Heart left ventricle (tissue), 16 donors: ENCODE measurements at regions not wholly inside any gene's neighbourhood (a gene's known extent, or its start where the extent isn't known, plus 50 kb on each side); places are given as distances from the start of the nearest gene placed in this dataset.

Experiments
- ATAC-seq, 4 donors: fragments of 200-7000 bp; cut with Tn5 transposase; one replicate each; pipeline ENCODE4 v1.9.1; 2020 to 2022; ENCODE audit warnings: moderate library complexity in 4 of 4, mild to moderate bottlenecking in 3 of 4, moderate number of reproducible peaks in 1 of 4
- DNase-seq, 5 donors: peaks; one replicate each; pipeline ENCODE4 v3.0.0-alpha.2; 2020
- H3K27ac ChIP-seq, 12 donors: fragments of 200-600 bp; sonication (generic) in 4 of 12; one replicate each; pipeline versions ENCODE4 v1.5.0 to v1.8.0; 2016 to 2022; ENCODE audit warnings: mild to moderate bottlenecking in 2 of 12
- H3K27me3 ChIP-seq, 9 donors: fragments of 200-600 bp; sonication (generic) in 2 of 9; one replicate each; pipeline versions ENCODE4 v1.5.1 to v1.8.0; 2016 to 2022; ENCODE audit warnings: mild to moderate bottlenecking in 3 of 9
- H3K36me3 ChIP-seq, 9 donors: fragments of 200-600 bp; sonication (generic) in 2 of 9; one replicate each; pipeline versions ENCODE4 v1.5.0 to v1.8.0; 2018 to 2022; ENCODE audit warnings: mild to moderate bottlenecking in 2 of 9
- H3K4me1 ChIP-seq, 12 donors: fragments of 200-600 bp; sonication (generic) in 4 of 12; one replicate each; pipeline versions ENCODE4 v1.5.0 to v1.8.0; 2016 to 2022; ENCODE audit warnings: mild to moderate bottlenecking in 3 of 12
- H3K4me3 ChIP-seq, 12 donors: fragments of 200-600 bp; sonication (generic) in 4 of 12; one replicate each; pipeline versions ENCODE4 v1.5.0 to v1.8.0; 2017 to 2022; ENCODE audit warnings: mild to moderate bottlenecking in 9 of 12, moderate library complexity in 4 of 12
- H3K9me3 ChIP-seq, 12 donors: fragments of 200-600 bp; sonication (generic) in 4 of 12; one replicate each; pipeline versions ENCODE4 v1.5.0 to v1.8.0; 2016 to 2022; ENCODE audit warnings: mild to moderate bottlenecking in 1 of 12
- POLR2A ChIP-seq, 2 donors: fragments of 450-650 bp; IDR thresholded peaks; one replicate each; pipeline ENCODE4 v1.6.1; 2017; ENCODE audit warnings: antibody characterized with exemption in 2 of 2, mild to moderate bottlenecking in 2 of 2, moderate library complexity in 2 of 2
- WGBS, 4 donors: extraction: QIAGEN DNeasy Blood & Tissue Kit in 2 of 4; methylation state at CpG; one replicate each; pipeline versions ENCODE4 v1.1.5 to v1.1.7; 2013 to 2018; 5-methylcytosine and 5-hydroxymethylcytosine counted together
- intact Hi-C, 10 donors: fragments of 100-400 bp; cut with DNase I; formaldehyde crosslinking; loops; one replicate each; pipeline versions ENCODE4 v1.11.1 to v1.14.2; 2022
- TF ChIP-seq, protein P1 (sequence below), 12 donors: fragments of 200-600 bp; sonication (generic) in 4 of 12; IDR thresholded peaks; one replicate each; pipeline versions ENCODE4 v1.5.0 to v1.8.0; 2018 to 2022; ENCODE audit warnings: antibody characterized with exemption in 12 of 12, mild to moderate bottlenecking in 5 of 12
- donor health status: ischemic (EF 13 %, LVEDD 7.1; RV severe dilation, severe dysfunction).
- donor health status: healthy with polysubstance abuse.
- donor health status: DM: no; HTN: yes; CAD: no.
- donor health status: DM: no; HTN: no; CAD: no.
- donor health status: ischemic (EF 25% LVEDD 6.9; RV normal size, moderate dysfunction).
- donor health status: ischemic (EF 25% LVEDD 5.7; RV mildly dilated, moderate dysfunction).
- donor health status: healthy.
- donor health status: DM: yes; HTN: yes; CAD: no.
- donor health status: ischemic (EF 35%, LVEDD 5.7; RV mildly dilated, moderate dysfunction).
- donor health status: nonischemic (EF 11% LVEDD 7.7; RV severe dilation, severe dysfunction).
- donor health status: DM: yes; HTN: yes; CAD: no.
- donor health status: PGD.
- donor health status: ischemic (EF 29% LVEDD 5.4; RV normal size, mild dysfunction).
- donor health status: nonischemic (EF 23%, LVEDD 6.1; RV moderate dilation, normal function).

DNA sequence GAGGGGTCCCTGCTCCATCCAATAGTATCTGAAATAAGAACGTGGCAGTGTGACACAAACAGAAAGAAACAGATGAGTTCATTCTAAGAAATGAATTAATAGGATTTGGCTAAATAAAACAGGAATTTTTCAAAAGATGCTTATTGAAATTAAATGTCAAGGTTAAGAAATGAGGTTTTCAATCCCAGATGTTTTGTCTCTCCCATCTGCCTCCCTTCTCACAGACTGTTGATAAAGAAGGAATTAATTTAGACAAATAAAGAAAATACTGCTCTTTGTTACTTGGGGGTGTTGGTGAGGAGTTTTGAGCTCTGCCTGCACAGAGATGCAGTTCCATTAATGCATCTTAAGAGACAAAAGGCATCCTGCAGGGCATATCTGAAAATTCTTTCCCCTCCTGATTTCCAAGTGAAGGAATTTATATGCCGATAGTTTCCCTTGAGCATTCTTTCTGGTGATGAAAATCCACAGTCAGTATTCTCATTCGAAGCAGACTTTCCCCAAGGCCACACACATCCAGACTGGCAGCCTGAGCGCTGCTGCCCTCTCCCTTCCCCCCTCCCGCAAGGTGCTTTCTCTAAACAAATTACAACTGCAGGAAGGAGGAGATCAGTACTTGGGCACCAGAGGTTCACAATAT is 385.4 kb upstream of the RND3 start:
- ATAC-seq (no peak), DNase-seq (no peak)
- Histone ChIP-seq H3K27ac (no peak overlapping the region), H3K9me3 (no peaks in the 10 kb centered on the region), H3K27me3 (no peaks in the 10 kb centered on the region), H3K4me1 (peaks cover 0 to 3% (median 0%) of the 10 kb centered on the region in 12 donors), H3K36me3 (no peaks in the 10 kb centered on the region), H3K4me3 (no peak overlapping the region)
- WGBS, 4 donors = 36 to 40% (median 38%) methylated on average over 5 of the region's 5 CpGs
- TF ChIP-seq, protein P1, sequence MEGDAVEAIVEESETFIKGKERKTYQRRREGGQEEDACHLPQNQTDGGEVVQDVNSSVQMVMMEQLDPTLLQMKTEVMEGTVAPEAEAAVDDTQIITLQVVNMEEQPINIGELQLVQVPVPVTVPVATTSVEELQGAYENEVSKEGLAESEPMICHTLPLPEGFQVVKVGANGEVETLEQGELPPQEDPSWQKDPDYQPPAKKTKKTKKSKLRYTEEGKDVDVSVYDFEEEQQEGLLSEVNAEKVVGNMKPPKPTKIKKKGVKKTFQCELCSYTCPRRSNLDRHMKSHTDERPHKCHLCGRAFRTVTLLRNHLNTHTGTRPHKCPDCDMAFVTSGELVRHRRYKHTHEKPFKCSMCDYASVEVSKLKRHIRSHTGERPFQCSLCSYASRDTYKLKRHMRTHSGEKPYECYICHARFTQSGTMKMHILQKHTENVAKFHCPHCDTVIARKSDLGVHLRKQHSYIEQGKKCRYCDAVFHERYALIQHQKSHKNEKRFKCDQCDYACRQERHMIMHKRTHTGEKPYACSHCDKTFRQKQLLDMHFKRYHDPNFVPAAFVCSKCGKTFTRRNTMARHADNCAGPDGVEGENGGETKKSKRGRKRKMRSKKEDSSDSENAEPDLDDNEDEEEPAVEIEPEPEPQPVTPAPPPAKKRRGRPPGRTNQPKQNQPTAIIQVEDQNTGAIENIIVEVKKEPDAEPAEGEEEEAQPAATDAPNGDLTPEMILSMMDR (IDR thresholded peaks at IDR 0.05) = no peak
- TF ChIP-seq POLR2A (IDR thresholded peaks at IDR 0.05) = no peak
- intact Hi-C loops = no loop called here

- Histone ChIP-seq H3K36me3 (no peaks in the 10 kb centered on the region), H3K9me3 (peaks cover 0 to 11% (median 0%) of the 10 kb centered on the region in 12 donors), H3K27ac (no peak overlapping the region), H3K4me3 (no peak overlapping the region), H3K27me3 (no peaks in the 10 kb centered on the region), H3K4me1 (no peaks in the 10 kb centered on the region)
- intact Hi-C loops = no loop called here
- TF ChIP-seq, protein P1 (IDR thresholded peaks at IDR 0.05) = no peak
- TF ChIP-seq POLR2A (IDR thresholded peaks at IDR 0.05) = no peak
- DNase-seq (no peak), ATAC-seq (no peak)
Measured at GRCh38 chr2:150866431-150866830, 379.0 kb upstream of the RND3 start.

DNA sequence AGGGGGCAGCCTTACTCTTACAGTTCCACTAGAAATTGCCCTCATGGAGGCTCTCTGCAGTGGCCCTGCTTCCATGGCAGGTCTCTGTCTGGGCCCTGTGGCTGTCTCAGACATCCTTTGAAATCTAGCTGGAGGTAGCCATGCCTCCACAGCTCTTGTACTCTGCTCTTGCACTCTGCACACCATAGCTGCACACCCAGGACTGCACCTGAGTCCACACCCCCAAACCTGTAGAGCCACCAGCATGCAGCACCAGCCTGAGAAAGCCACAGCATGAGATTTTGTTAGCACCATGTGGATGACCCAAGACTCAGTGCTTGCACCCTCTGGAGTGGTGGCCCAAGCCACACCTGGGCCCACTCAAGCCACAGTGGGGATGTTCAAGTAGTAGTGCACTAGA is 376.2 kb upstream of the RND3 start:
- Histone ChIP-seq H3K36me3 (no peaks in the 10 kb centered on the region), H3K4me1 (no peaks in the 10 kb centered on the region), H3K4me3 (no peak overlapping the region), H3K9me3 (peaks cover 0 to 11% (median 0%) of the 10 kb centered on the region in 12 donors), H3K27ac (no peak overlapping the region), H3K27me3 (no peaks in the 10 kb centered on the region)
- intact Hi-C loops = no loop called here
- TF ChIP-seq, protein P1 (IDR thresholded peaks at IDR 0.05) = no peak
- TF ChIP-seq POLR2A (IDR thresholded peaks at IDR 0.05) = no peak
- DNase-seq = no peak
- ATAC-seq = no peak

GRCh38 chr2:150860301-150860700 is 372.8 kb upstream of the RND3 start:
- H3K4me3 ChIP-seq = no peak overlapping the region
- TF ChIP-seq, protein P1 (IDR thresholded peaks at IDR 0.05) = no peak
- no peak for TF ChIP-seq POLR2A (IDR thresholded peaks at IDR 0.05)
- DNase-seq (no peak), ATAC-seq (no peak)
- H3K27ac ChIP-seq = no peak overlapping the region
- 65 to 74% (median 69%) methylated on average over 3 of the region's 3 CpGs for WGBS, 4 donors
- intact Hi-C loops = no loop called here
- no peaks in the 10 kb centered on the region for H3K4me1 ChIP-seq
- no peaks in the 10 kb centered on the region for H3K27me3 ChIP-seq
- peaks cover 0 to 7% (median 0%) of the 10 kb centered on the region in 12 donors for H3K9me3 ChIP-seq
- H3K36me3 ChIP-seq = no peaks in the 10 kb centered on the region
